Immature natural killer cell (primary cell): ENCODE measurements at regions not wholly inside any gene's neighbourhood (a gene's known extent, or its start where the extent isn't known, plus 50 kb on each side); places are given as distances from the start of the nearest gene placed in this dataset.
"Not testable (repeated sequence)": the region's sequence is repeated elsewhere in the genome, so short reads cannot be mapped to it uniquely, and the experiment has no call there.

Source experiments
- DNase-seq, 3 donors: peaks; one replicate each; pipeline ENCODE4 v3.0.0; 2022; ENCODE audit warnings: mixed read lengths in 1 of 3
- H3K27ac Mint-ChIP-seq, 6 donors: one replicate each; pipeline ENCODE4 v1.8.0; 2020; ENCODE audit warnings: mixed read lengths in 6 of 6, mild to moderate bottlenecking in 5 of 6, inconsistent platforms in 4 of 6, moderate library complexity in 3 of 6
- H3K27me3 Mint-ChIP-seq, 3 donors: one replicate each; pipeline ENCODE4 v1.8.0; 2020 to 2021; ENCODE audit warnings: low read depth in 3 of 3, mild to moderate bottlenecking in 3 of 3, mixed read lengths in 3 of 3, moderate library complexity in 3 of 3, inconsistent platforms in 1 of 3
- H3K36me3 Mint-ChIP-seq, 3 donors: one replicate each; pipeline ENCODE4 v1.8.0; 2020; ENCODE audit warnings: mixed read lengths in 3 of 3, inconsistent platforms in 2 of 3, mild to moderate bottlenecking in 2 of 3
- H3K4me1 Mint-ChIP-seq, 2 donors: one replicate each; pipeline ENCODE4 v1.8.0; 2020; ENCODE audit warnings: inconsistent platforms in 2 of 2, mild to moderate bottlenecking in 2 of 2, mixed read lengths in 2 of 2, moderate library complexity in 1 of 2
- H3K4me3 Mint-ChIP-seq, 5 donors: one replicate each; pipeline ENCODE4 v1.8.0; 2020; ENCODE audit warnings: mild to moderate bottlenecking in 5 of 5, mixed read lengths in 5 of 5, inconsistent platforms in 3 of 5, moderate library complexity in 3 of 5
- H3K9me3 Mint-ChIP-seq, 6 donors: one replicate each; pipeline ENCODE4 v1.8.0; 2020; ENCODE audit warnings: mild to moderate bottlenecking in 6 of 6, mixed read lengths in 6 of 6, inconsistent platforms in 4 of 6, moderate library complexity in 3 of 6

GRCh38 chr5:129243039-129243438 is 148.5 kb downstream of the ISOC1 start:
- Mint-ChIP-seq H3K27me3 (no peaks in the 10 kb centered on the region), H3K4me3 (no peak overlapping the region), H3K9me3 (peaks cover 4 to 34% (median 12%) of the 10 kb centered on the region in 6 donors), H3K36me3 (no peaks in the 10 kb centered on the region), H3K4me1 (no peaks in the 10 kb centered on the region), H3K27ac (no peak overlapping the region)
- DNase-seq = no peak

- Mint-ChIP-seq H3K9me3 (peaks cover 4 to 24% (median 10%) of the 10 kb centered on the region in 6 donors), H3K4me1 (no peaks in the 10 kb centered on the region), H3K27ac (no peak overlapping the region), H3K27me3 (no peaks in the 10 kb centered on the region), H3K4me3 (no peak overlapping the region), H3K36me3 (no peaks in the 10 kb centered on the region)
- DNase-seq = no peak
Measured at GRCh38 chr5:129244478-129244877, 149.9 kb downstream of the ISOC1 start.

- no peaks in the 10 kb centered on the region for H3K36me3 Mint-ChIP-seq
Measured at GRCh38 chr5:129245489-129245888, 150.9 kb downstream of the ISOC1 start.

GRCh38 chr5:129246088-129246487 is 151.5 kb downstream of the ISOC1 start:
- Mint-ChIP-seq H3K4me1 (no peaks in the 10 kb centered on the region), H3K27me3 (peaks cover 0 to 2% (median 0%) of the 10 kb centered on the region in 3 donors), H3K27ac (no peak overlapping the region), H3K4me3 (no peak overlapping the region), H3K9me3 (peaks cover 4 to 36% (median 13%) of the 10 kb centered on the region in 6 donors), H3K36me3 (no peaks in the 10 kb centered on the region)
- DNase-seq = no peak

More at GRCh38 chr5:129245489-129245888, 150.9 kb downstream of the ISOC1 start:
- H3K4me3 Mint-ChIP-seq = no peak overlapping the region
- no peak overlapping the region for H3K27ac Mint-ChIP-seq
- no peak for DNase-seq
- peaks cover 0 to 2% (median 0%) of the 10 kb centered on the region in 3 donors for H3K27me3 Mint-ChIP-seq
- peaks cover 4 to 32% (median 13%) of the 10 kb centered on the region in 6 donors for H3K9me3 Mint-ChIP-seq
- H3K4me1 Mint-ChIP-seq = no peaks in the 10 kb centered on the region

- H3K9me3 Mint-ChIP-seq = peaks cover 16 to 48% (median 31%) of the 10 kb centered on the region in 6 donors
- H3K36me3 Mint-ChIP-seq = no peaks in the 10 kb centered on the region
- no peaks in the 10 kb centered on the region for H3K4me1 Mint-ChIP-seq
- H3K4me3 Mint-ChIP-seq = no peak overlapping the region
- DNase-seq = no peak
- peaks cover 0 to 2% (median 0%) of the 10 kb centered on the region in 3 donors for H3K27me3 Mint-ChIP-seq
- no peak overlapping the region for H3K27ac Mint-ChIP-seq
Measured at GRCh38 chr5:129249886-129250285, 155.3 kb downstream of the ISOC1 start.

GRCh38 chr5:129271308-129271707 is 176.8 kb downstream of the ISOC1 start:
- Mint-ChIP-seq H3K4me3 (no peak overlapping the region), H3K4me1 (no peaks in the 10 kb centered on the region), H3K9me3 (peaks cover 0 to 37% (median 9%) of the 10 kb centered on the region in 6 donors), H3K27ac (no peak overlapping the region), H3K36me3 (no peaks in the 10 kb centered on the region), H3K27me3 (peaks cover 0 to 2% (median 0%) of the 10 kb centered on the region in 3 donors)
- no peak for DNase-seq

- Mint-ChIP-seq H3K4me3 (no peak overlapping the region), H3K9me3 (peaks cover 18 to 62% (median 36%) of the 10 kb centered on the region in 6 donors), H3K27ac (no peak overlapping the region), H3K4me1 (no peaks in the 10 kb centered on the region), H3K27me3 (peaks cover 0 to 2% (median 0%) of the 10 kb centered on the region in 3 donors), H3K36me3 (peaks cover 0 to 3% (median 3%) of the 10 kb centered on the region in 3 donors)
- DNase-seq = no peak
Measured at GRCh38 chr5:129284010-129284409, 176.1 kb upstream of the ADAMTS19 start.

GRCh38 chr5:129294216-129294615 is 165.9 kb upstream of the ADAMTS19 start:
- H3K4me1 Mint-ChIP-seq, H3K36me3 Mint-ChIP-seq, H3K4me3 Mint-ChIP-seq, H3K27me3 Mint-ChIP-seq, H3K27ac Mint-ChIP-seq, DNase-seq: not testable (repeated sequence)
- H3K9me3 Mint-ChIP-seq = peaks cover 7 to 79% (median 36%) of the 10 kb centered on the region in 6 donors

GRCh38 chr5:129306725-129307124 is 153.4 kb upstream of the ADAMTS19 start:
- Mint-ChIP-seq H3K36me3 (no peaks in the 10 kb centered on the region), H3K9me3 (peaks cover 19 to 40% (median 37%) of the 10 kb centered on the region in 6 donors), H3K4me1 (no peaks in the 10 kb centered on the region), H3K4me3 (no peak overlapping the region), H3K27ac (no peak overlapping the region), H3K27me3 (no peaks in the 10 kb centered on the region)
- DNase-seq = no peak

- H3K9me3 Mint-ChIP-seq = peaks cover 19 to 64% (median 31%) of the 10 kb centered on the region in 6 donors
- H3K4me1 Mint-ChIP-seq = no peaks in the 10 kb centered on the region
Measured at GRCh38 chr5:129322968-129323367, 137.1 kb upstream of the ADAMTS19 start.

GRCh38 chr5:129341306-129341705 is 118.8 kb upstream of the ADAMTS19 start:
- DNase-seq = no peak
- Mint-ChIP-seq H3K36me3 (peaks cover 0 to 8% (median 6%) of the 10 kb centered on the region in 3 donors), H3K27me3 (peaks cover 0 to 1% (median 0%) of the 10 kb centered on the region in 3 donors), H3K4me1 (no peaks in the 10 kb centered on the region), H3K27ac (no peak overlapping the region), H3K4me3 (no peak overlapping the region), H3K9me3 (peaks cover 17 to 80% (median 37%) of the 10 kb centered on the region in 6 donors)

More at GRCh38 chr5:129322968-129323367, 137.1 kb upstream of the ADAMTS19 start:
- Mint-ChIP-seq H3K27ac (no peak overlapping the region), H3K27me3 (no peaks in the 10 kb centered on the region), H3K4me3 (no peak overlapping the region), H3K36me3 (peaks cover 0 to 3% (median 0%) of the 10 kb centered on the region in 3 donors)
- no peak for DNase-seq

- no peaks in the 10 kb centered on the region for H3K4me1 Mint-ChIP-seq
- H3K27me3 Mint-ChIP-seq = peaks cover 0 to 1% (median 0%) of the 10 kb centered on the region in 3 donors
- no peak for DNase-seq
- no peak overlapping the region for H3K4me3 Mint-ChIP-seq
- peaks cover 0 to 11% (median 6%) of the 10 kb centered on the region in 3 donors for H3K36me3 Mint-ChIP-seq
- no peak overlapping the region for H3K27ac Mint-ChIP-seq
- H3K9me3 Mint-ChIP-seq = peaks cover 20 to 81% (median 39%) of the 10 kb centered on the region in 6 donors
Measured at GRCh38 chr5:129342796-129343195, 117.3 kb upstream of the ADAMTS19 start.

GRCh38 chr5:129345213-129345924 is 114.7 kb upstream of the ADAMTS19 start:
- Mint-ChIP-seq H3K27me3 (no peaks in the 10 kb centered on the region), H3K27ac (no peak overlapping the region), H3K9me3 (peaks cover 18 to 78% (median 43%) of the 10 kb centered on the region in 6 donors), H3K36me3 (peaks cover 0 to 11% (median 6%) of the 10 kb centered on the region in 3 donors), H3K4me3 (no peak overlapping the region), H3K4me1 (no peaks in the 10 kb centered on the region)
- DNase-seq = no peak

GRCh38 chr5:129356846-129357245 is 103.3 kb upstream of the ADAMTS19 start:
- H3K9me3 Mint-ChIP-seq = peaks cover 4 to 53% (median 14%) of the 10 kb centered on the region in 6 donors
- H3K4me1 Mint-ChIP-seq = no peaks in the 10 kb centered on the region
- no peak overlapping the region for H3K4me3 Mint-ChIP-seq
- no peak for DNase-seq
- H3K27ac Mint-ChIP-seq = no peak overlapping the region
- H3K27me3 Mint-ChIP-seq = peaks cover 0 to 3% (median 0%) of the 10 kb centered on the region in 3 donors
- H3K36me3 Mint-ChIP-seq = peaks cover 0 to 7% (median 3%) of the 10 kb centered on the region in 3 donors
